HG02610 (cell line): ENCODE measurements at regions not wholly inside any gene's neighbourhood (a gene's known extent, or its start where the extent isn't known, plus 50 kb on each side); places are given as distances from the start of the nearest gene placed in this dataset.

Experiments
- ATAC-seq: cut with Tn5 transposase; IDR thresholded peaks from one replicate; pipeline ENCODE4 v1.9.1; 2021; ENCODE audit warnings: mild to moderate bottlenecking, moderate library complexity; ENCODE audit not compliant: unreplicated experiment

DNA sequence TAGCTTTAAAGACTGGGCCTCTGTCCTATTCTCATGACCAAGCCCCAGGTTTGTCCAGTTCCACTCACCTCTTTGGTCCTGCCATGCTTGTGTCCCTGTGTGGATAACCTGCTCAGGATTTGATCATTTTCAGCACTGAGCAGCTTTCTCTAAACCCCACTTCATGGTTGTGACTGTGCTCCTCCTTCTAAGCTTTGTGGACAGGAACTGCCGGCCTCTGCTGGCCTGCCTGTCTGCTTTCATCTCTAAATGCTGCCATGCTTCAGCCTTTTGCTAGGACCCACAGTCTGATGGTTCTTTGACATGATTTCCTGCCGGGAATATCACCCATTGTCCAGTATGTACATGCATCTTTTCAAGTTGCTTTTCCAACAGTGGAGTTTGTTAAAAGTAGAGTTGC lies 53.9 kb upstream of the STXBP6 start:
- no peak for ATAC-seq

DNA sequence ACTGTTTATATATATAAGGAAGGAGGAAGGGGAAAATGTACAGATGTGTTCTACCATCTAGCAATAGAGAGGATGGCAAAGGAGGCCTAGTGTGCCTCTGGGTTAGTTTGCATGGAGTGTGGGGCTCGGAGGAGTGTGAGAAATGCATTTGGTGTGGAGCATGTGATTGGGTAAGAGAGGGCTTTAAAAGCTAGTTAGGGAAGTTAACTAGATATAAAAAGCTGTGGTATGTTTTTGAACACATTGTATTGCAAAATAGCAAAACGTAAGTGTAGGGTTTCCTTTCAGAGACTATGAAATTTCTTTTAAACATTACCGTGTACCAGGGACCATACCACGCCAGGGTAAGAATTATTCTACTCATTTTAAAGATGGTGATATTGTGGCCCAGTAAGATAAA lies 53.3 kb upstream of the STXBP6 start:
- no peak for ATAC-seq

- ATAC-seq = no peak
Measured at GRCh38 chr14:25102788-25103187, 52.8 kb upstream of the STXBP6 start.

DNA sequence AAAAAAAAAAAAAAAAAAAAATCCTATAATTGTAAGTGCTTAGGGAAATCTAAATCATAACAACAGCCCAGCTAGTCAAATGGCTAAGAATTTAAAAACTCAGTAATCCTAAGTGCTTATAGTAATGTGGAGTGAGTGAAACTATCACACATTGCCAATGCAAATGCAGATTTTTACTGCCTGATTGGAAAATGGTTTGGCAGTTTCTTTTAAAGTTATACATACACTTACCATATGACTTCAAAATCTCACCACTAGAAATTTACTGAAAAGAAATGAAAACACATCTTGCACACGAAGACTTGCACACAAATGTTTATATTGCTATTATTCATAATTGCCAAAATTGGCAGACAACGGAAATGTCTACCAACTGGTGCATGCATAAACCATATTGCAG lies 51.3 kb upstream of the STXBP6 start:
- no peak for ATAC-seq
